ENCODE measurements at regions not wholly inside any gene's neighbourhood (a gene's known extent, or its start where the extent isn't known, plus 50 kb on each side); places are given as distances from the start of the nearest gene placed in this dataset.

- DNase-seq = no peak
- no peaks in the 10 kb centered on the region for H3K36me3 Mint-ChIP-seq
- H3K9me3 Mint-ChIP-seq = peaks cover 0 to under 1% (median 0%) of the 10 kb centered on the region in 7 donors
- H3K27ac ChIP-seq (ENCODE audit: low read depth in 1 of 2, low read length in 2 of 2) = no peak overlapping the region
- no peaks in the 10 kb centered on the region for H3K36me3 ChIP-seq (replicated peaks in 1 of 2; ENCODE audit: control insufficient read depth in 1 of 2, insufficient read depth in 2 of 2, low read length in 2 of 2)
- H3K4me3 ChIP-seq (replicated peaks in 1 of 3; ENCODE audit: low read depth in 2 of 3, low read length in 3 of 3) = no peak overlapping the region
- H4K20me1 ChIP-seq (ENCODE audit: insufficient read depth, low read length) = no peaks in the 10 kb centered on the region
- no peak overlapping the region for H3K9ac ChIP-seq (ENCODE audit: insufficient read depth, low read length, poor library complexity, severe bottlenecking)
- H3K27me3 ChIP-seq (ENCODE audit: control insufficient read depth in 2 of 2, insufficient read depth in 2 of 2, low read length in 2 of 2) = no peaks in the 10 kb centered on the region
- intact Hi-C loops (cut with micrococcal nuclease) = no loop called here
- no peak overlapping the region for H3K4me2 ChIP-seq (replicated peaks; ENCODE audit: extremely low read depth, low read length, poor library complexity, severe bottlenecking)
- H3K4me1 Mint-ChIP-seq = no peaks in the 10 kb centered on the region
- no CpG with 5 or more reads among the region's 1 CpG for WGBS (ENCODE audit: insufficient coverage)
- H2AFZ ChIP-seq (ENCODE audit: insufficient read depth, low read depth, low read length, poor library complexity, severe bottlenecking) = no peak overlapping the region
- no peak for TF ChIP-seq CTCF (IDR thresholded peaks at IDR 0.05)
- no peaks in the 10 kb centered on the region for H3K4me1 ChIP-seq (ENCODE audit: control insufficient read depth in 1 of 2, insufficient read depth in 2 of 2, low read length in 2 of 2)
- no peaks in the 10 kb centered on the region for H3K79me2 ChIP-seq (ENCODE audit: insufficient read depth, low read length)
- H3K4me3 Mint-ChIP-seq = no peak overlapping the region
- H3K9me3 ChIP-seq (replicated peaks in 1 of 2; ENCODE audit: control insufficient read depth in 1 of 2, insufficient read depth in 1 of 2, low read length in 2 of 2) = no peaks in the 10 kb centered on the region
- no peak overlapping the region for H3K27ac Mint-ChIP-seq
- peaks cover 0 to 3% (median 0%) of the 10 kb centered on the region in 3 donors for H3K27me3 Mint-ChIP-seq (ENCODE audit: low read depth in 3 of 3)
Measured at GRCh38 chr1:209062863-209063262, 520.7 kb upstream of the CAMK1G start.

GRCh38 chr1:209063767-209064659 is 519.5 kb upstream of the CAMK1G start:
- no peak overlapping the region for H2AFZ ChIP-seq (ENCODE audit: insufficient read depth, low read depth, low read length, poor library complexity, severe bottlenecking)
- no peak overlapping the region for H3K27ac Mint-ChIP-seq
- no peaks in the 10 kb centered on the region for H4K20me1 ChIP-seq (ENCODE audit: insufficient read depth, low read length)
- intact Hi-C loops (cut with micrococcal nuclease) = no loop called here
- no peak overlapping the region for H3K4me2 ChIP-seq (replicated peaks; ENCODE audit: extremely low read depth, low read length, poor library complexity, severe bottlenecking)
- no peak overlapping the region for H3K27ac ChIP-seq (ENCODE audit: low read depth in 1 of 2, low read length in 2 of 2)
- H3K27me3 Mint-ChIP-seq (ENCODE audit: low read depth in 3 of 3) = peaks cover 0 to 3% (median 0%) of the 10 kb centered on the region in 3 donors
- H3K9me3 Mint-ChIP-seq = no peaks in the 10 kb centered on the region
- H3K79me2 ChIP-seq (ENCODE audit: insufficient read depth, low read length) = no peaks in the 10 kb centered on the region
- no peaks in the 10 kb centered on the region for H3K4me1 ChIP-seq (ENCODE audit: control insufficient read depth in 1 of 2, insufficient read depth in 2 of 2, low read length in 2 of 2)
- no peaks in the 10 kb centered on the region for H3K27me3 ChIP-seq (ENCODE audit: control insufficient read depth in 2 of 2, insufficient read depth in 2 of 2, low read length in 2 of 2)
- H3K36me3 ChIP-seq (replicated peaks in 1 of 2; ENCODE audit: control insufficient read depth in 1 of 2, insufficient read depth in 2 of 2, low read length in 2 of 2) = no peaks in the 10 kb centered on the region
- H3K9me3 ChIP-seq (replicated peaks in 1 of 2; ENCODE audit: control insufficient read depth in 1 of 2, insufficient read depth in 1 of 2, low read length in 2 of 2) = no peaks in the 10 kb centered on the region
- WGBS (ENCODE audit: insufficient coverage) = 64% methylated on average over 10 of the region's 13 CpGs
- no peak for DNase-seq
- no peaks in the 10 kb centered on the region for H3K36me3 Mint-ChIP-seq
- H3K4me1 Mint-ChIP-seq = no peaks in the 10 kb centered on the region
- no peak overlapping the region for H3K9ac ChIP-seq (ENCODE audit: insufficient read depth, low read length, poor library complexity, severe bottlenecking)
- no peak overlapping the region for H3K4me3 ChIP-seq (replicated peaks in 1 of 3; ENCODE audit: low read depth in 2 of 3, low read length in 3 of 3)
- no peak for TF ChIP-seq CTCF (IDR thresholded peaks at IDR 0.05)
- H3K4me3 Mint-ChIP-seq = no peak overlapping the region
